Esophagus squamous epithelium (tissue), 4 donors: ENCODE measurements at regions not wholly inside any gene's neighbourhood (a gene's known extent, or its start where the extent isn't known, plus 50 kb on each side); places are given as distances from the start of the nearest gene placed in this dataset.

ENCODE experiments used
- POLR2A ChIP-seq, 4 donors: fragments of 450-650 bp; IDR thresholded peaks; one replicate each; pipeline ENCODE4 v1.6.1; 2017; ENCODE audit warnings: antibody characterized with exemption in 4 of 4, mild to moderate bottlenecking in 4 of 4, moderate library complexity in 3 of 4
- TF ChIP-seq, protein P1 (sequence below), 6 experiments: fragments of 450-650 bp in 4 of 6; fragments of 200-600 bp in 2 of 6; sonication (generic) in 2 of 6; IDR thresholded peaks; one replicate each; pipeline ENCODE4 v1.5.1; 2016 to 2019; ENCODE audit warnings: antibody characterized with exemption in 6 of 6, mild to moderate bottlenecking in 4 of 6, moderate library complexity in 4 of 6

DNA sequence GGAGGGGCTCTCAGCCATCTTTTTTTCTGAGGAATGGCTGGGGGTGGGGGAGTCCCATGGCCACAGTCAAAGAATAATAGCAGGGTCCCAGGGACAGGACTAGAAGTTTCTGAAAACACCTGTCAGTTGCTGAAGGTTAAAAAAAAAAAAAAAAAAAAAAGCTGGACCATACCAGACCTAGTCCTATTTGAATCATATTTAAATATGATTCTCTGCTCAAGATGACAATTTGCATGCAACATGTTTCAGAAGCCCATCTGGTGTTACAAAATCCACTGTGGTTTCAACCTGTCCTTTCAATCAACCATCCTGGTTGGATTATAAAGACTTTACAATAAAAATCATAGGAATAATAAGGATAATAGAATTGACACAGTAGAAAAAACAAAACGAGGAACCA lies 153.7 kb downstream of the TENT5C start:
- TF ChIP-seq, protein P1, sequence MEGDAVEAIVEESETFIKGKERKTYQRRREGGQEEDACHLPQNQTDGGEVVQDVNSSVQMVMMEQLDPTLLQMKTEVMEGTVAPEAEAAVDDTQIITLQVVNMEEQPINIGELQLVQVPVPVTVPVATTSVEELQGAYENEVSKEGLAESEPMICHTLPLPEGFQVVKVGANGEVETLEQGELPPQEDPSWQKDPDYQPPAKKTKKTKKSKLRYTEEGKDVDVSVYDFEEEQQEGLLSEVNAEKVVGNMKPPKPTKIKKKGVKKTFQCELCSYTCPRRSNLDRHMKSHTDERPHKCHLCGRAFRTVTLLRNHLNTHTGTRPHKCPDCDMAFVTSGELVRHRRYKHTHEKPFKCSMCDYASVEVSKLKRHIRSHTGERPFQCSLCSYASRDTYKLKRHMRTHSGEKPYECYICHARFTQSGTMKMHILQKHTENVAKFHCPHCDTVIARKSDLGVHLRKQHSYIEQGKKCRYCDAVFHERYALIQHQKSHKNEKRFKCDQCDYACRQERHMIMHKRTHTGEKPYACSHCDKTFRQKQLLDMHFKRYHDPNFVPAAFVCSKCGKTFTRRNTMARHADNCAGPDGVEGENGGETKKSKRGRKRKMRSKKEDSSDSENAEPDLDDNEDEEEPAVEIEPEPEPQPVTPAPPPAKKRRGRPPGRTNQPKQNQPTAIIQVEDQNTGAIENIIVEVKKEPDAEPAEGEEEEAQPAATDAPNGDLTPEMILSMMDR (IDR thresholded peaks at IDR 0.05), result no peak
- TF ChIP-seq POLR2A (IDR thresholded peaks at IDR 0.05), result no peak
